ENCODE measurements at regions not wholly inside any gene's neighbourhood (a gene's known extent, or its start where the extent isn't known, plus 50 kb on each side); places are given as distances from the start of the nearest gene placed in this dataset.
"Not testable (repeated sequence)": the region's sequence is repeated elsewhere in the genome, so short reads cannot be mapped to it uniquely, and the experiment has no call there.

- DNase-seq, result no peak
These were observed 136.2 kb downstream of the HMX1 start for GRCh38 chr4:8735236-8736089.

- no peak for DNase-seq
These were observed 138.9 kb downstream of the HMX1 start for GRCh38 chr4:8732681-8733243.

- DNase-seq, result no peak
These were observed 139.5 kb downstream of the CPZ start for GRCh38 chr4:8732092-8732491.

GRCh38 chr4:8731364-8731763, 138.8 kb downstream of the CPZ start:
- no peak for DNase-seq

GRCh38 chr4:8730681-8731080, 138.1 kb downstream of the CPZ start:
- no peak for DNase-seq

- no peak for DNase-seq
These were observed 137.6 kb downstream of the CPZ start for GRCh38 chr4:8730159-8730558.

GRCh38 chr4:8729408-8730149, 137.0 kb downstream of the CPZ start:
- no peak for DNase-seq

GRCh38 chr4:8728536-8729407, 136.2 kb downstream of the CPZ start:
- no peak for DNase-seq

- no peak for DNase-seq
These were observed 135.3 kb downstream of the CPZ start for GRCh38 chr4:8727546-8728510.

- no peak for DNase-seq
These were observed 134.6 kb downstream of the CPZ start for GRCh38 chr4:8727131-8727530.

- no peak for DNase-seq
These were observed 133.8 kb downstream of the CPZ start for GRCh38 chr4:8726344-8726851.

GRCh38 chr4:8725845-8726244, 133.3 kb downstream of the CPZ start:
- no peak for DNase-seq

- DNase-seq, result no peak
These were observed 132.7 kb downstream of the CPZ start for GRCh38 chr4:8725071-8725841.

GRCh38 chr4:8724436-8725070, 132.0 kb downstream of the CPZ start:
- DNase-seq, result no peak

GRCh38 chr4:8723222-8723980, 130.8 kb downstream of the CPZ start:
- no peak for DNase-seq

- no peak for DNase-seq
These were observed 130.0 kb downstream of the CPZ start for GRCh38 chr4:8722556-8722955.

GRCh38 chr4:8721621-8722020, 129.1 kb downstream of the CPZ start:
- DNase-seq, result no peak

GRCh38 chr4:8719421-8719820, 126.9 kb downstream of the CPZ start:
- no peak for DNase-seq

- not testable (repeated sequence) for DNase-seq
These were observed 124.9 kb downstream of the CPZ start for GRCh38 chr4:8717470-8717869.
